Testis (tissue), 2 donors: ENCODE measurements at regions not wholly inside any gene's neighbourhood (a gene's known extent, or its start where the extent isn't known, plus 50 kb on each side); places are given as distances from the start of the nearest gene placed in this dataset.

Experiments used
- CTCF ChIP-seq, 3 experiments: fragments of 450-650 bp in 2 of 3; fragments of 200-600 bp in 1 of 3; sonication (generic) in 1 of 3; IDR thresholded peaks; one replicate each; pipeline ENCODE4 v1.5.1; 2016 to 2019; ENCODE audit warnings: antibody characterized with exemption in 3 of 3, mild to moderate bottlenecking in 2 of 3, moderate library complexity in 1 of 3
- POLR2A ChIP-seq: fragments of 450-650 bp; IDR thresholded peaks from one replicate; pipeline ENCODE4 v1.6.1; 2017; ENCODE audit warnings: antibody characterized with exemption, mild to moderate bottlenecking, moderate library complexity

- TF ChIP-seq CTCF (IDR thresholded peaks at IDR 0.05) (no peak), POLR2A (no peak)
Measured at GRCh38 chr20:53698371-53698978, 104.8 kb upstream of the ZNF217 start.
